HUES6 (cell line): ENCODE measurements at regions not wholly inside any gene's neighbourhood (a gene's known extent, or its start where the extent isn't known, plus 50 kb on each side); places are given as distances from the start of the nearest gene placed in this dataset.

Experiments used
- H3K27ac ChIP-seq: 2 replicates; pipeline ENCODE4 v1.7.0; 2013; ENCODE audit warnings: low read depth, mild to moderate bottlenecking, low read length, inconsistent platforms
- H3K27me3 ChIP-seq: 2 replicates; pipeline ENCODE4 v1.6.1; 2013; ENCODE audit warnings: low read length; ENCODE audit not compliant: control insufficient read depth, insufficient read depth
- H3K36me3 ChIP-seq: 2 replicates; pipeline ENCODE4 v1.6.1; 2013; ENCODE audit warnings: low read length; ENCODE audit not compliant: control insufficient read depth, insufficient read depth
- H3K4me1 ChIP-seq: 2 replicates; pipeline ENCODE4 v1.6.1; 2013; ENCODE audit warnings: low read length; ENCODE audit not compliant: control insufficient read depth, insufficient read depth
- H3K4me3 ChIP-seq: 2 replicates; pipeline ENCODE4 v1.5.1; 2013; ENCODE audit warnings: low read depth, low read length
- H3K9ac ChIP-seq: one replicate; pipeline ENCODE4 v1.6.1; 2013; ENCODE audit warnings: mild to moderate bottlenecking, low read length
- H3K9me3 ChIP-seq: 2 replicates; pipeline ENCODE4 v1.6.1; 2013; ENCODE audit warnings: low read depth, low read length; ENCODE audit not compliant: control insufficient read depth, insufficient read depth

GRCh38 chr3:62999791-63000190, 124.6 kb upstream of the CADPS start:
- Histone ChIP-seq H3K4me1 (peaks cover 10% of the 10 kb centered on the region), H3K36me3 (peaks cover 11% of the 10 kb centered on the region), H3K27ac (no peak overlapping the region), H3K9ac (no peak overlapping the region), H3K4me3 (no peak overlapping the region), H3K27me3 (no peaks in the 10 kb centered on the region), H3K9me3 (peaks cover 12% of the 10 kb centered on the region; the same call in 1 of the 2 replicates)

GRCh38 chr3:63004448-63004847, 129.2 kb upstream of the CADPS start:
- Histone ChIP-seq H3K4me1 (no peaks in the 10 kb centered on the region), H3K9ac (no peak overlapping the region), H3K36me3 (peaks cover 15% of the 10 kb centered on the region), H3K27ac (no peak overlapping the region), H3K9me3 (peaks cover 12% of the 10 kb centered on the region; the same call in 1 of the 2 replicates), H3K4me3 (no peak overlapping the region), H3K27me3 (no peaks in the 10 kb centered on the region)

DNA sequence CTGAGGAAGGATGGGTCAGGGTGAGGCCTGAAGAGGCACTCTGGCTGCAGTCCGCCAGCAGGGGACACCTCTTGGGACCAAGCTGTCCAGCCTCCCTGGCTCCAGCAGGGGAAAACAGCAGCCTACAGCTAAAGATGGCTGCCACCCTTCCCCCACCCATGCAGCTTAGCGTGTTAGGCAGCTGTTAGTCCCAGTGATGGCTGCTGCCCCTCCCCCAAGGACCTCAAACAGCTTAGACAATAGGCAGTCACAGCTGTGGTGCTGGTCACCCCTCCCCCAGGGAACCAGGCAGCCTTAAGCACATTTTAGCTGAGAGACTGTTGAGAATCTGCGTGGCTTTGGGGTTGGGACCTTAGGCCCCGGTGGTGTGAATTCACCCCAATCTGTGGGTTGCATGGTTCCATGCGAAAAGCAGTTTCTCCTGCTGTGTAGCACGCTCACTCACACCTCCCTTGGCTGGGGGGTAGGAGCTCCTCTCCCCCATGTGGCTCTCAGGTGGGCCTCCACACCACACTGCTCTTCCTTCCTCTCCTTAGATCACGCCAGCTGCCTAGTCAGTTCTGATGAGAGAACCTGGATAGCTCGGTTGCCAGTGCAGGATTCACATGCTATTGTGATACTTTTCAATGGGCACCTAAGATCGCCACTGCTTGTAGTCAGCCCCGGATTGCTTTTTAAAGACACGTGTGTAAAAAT, 140.5 kb upstream of the CADPS start:
- H3K27me3 ChIP-seq, result no peaks in the 10 kb centered on the region
- H3K4me1 ChIP-seq, result peaks cover 14% of the 10 kb centered on the region
- no peaks in the 10 kb centered on the region for H3K9me3 ChIP-seq
- H3K4me3 ChIP-seq, result peak overlapping the region; percentile 13; the same call in 1 of the 2 replicates
- H3K27ac ChIP-seq, result peak overlapping the region; percentile 77; the same call in 1 of the 2 replicates
- no peaks in the 10 kb centered on the region for H3K36me3 ChIP-seq
- peak overlapping the region; percentile 73 for H3K9ac ChIP-seq

- Histone ChIP-seq H3K27me3 (no peaks in the 10 kb centered on the region), H3K36me3 (no peaks in the 10 kb centered on the region; the same call in 1 of the 2 replicates), H3K4me1 (no peaks in the 10 kb centered on the region), H3K9me3 (peaks cover 9% of the 10 kb centered on the region), H3K27ac (no peak overlapping the region), H3K4me3 (no peak overlapping the region), H3K9ac (no peak overlapping the region)
These were observed 146.9 kb upstream of the CADPS start for GRCh38 chr3:63022114-63022513.

- Histone ChIP-seq H3K36me3 (no peaks in the 10 kb centered on the region; the same call in 1 of the 2 replicates), H3K4me1 (0 out of 2 replicates have a peak, but pooled peaks cover 3% of the 10 kb centered on the region), H3K27ac (no peak overlapping the region), H3K9ac (no peak overlapping the region), H3K9me3 (peaks cover 9% of the 10 kb centered on the region), H3K27me3 (no peaks in the 10 kb centered on the region), H3K4me3 (no peak overlapping the region)
These were observed 151.5 kb upstream of the CADPS start for GRCh38 chr3:63026722-63027121.

- Histone ChIP-seq H3K4me1 (0 out of 2 replicates have a peak, but pooled peaks cover 3% of the 10 kb centered on the region), H3K27me3 (no peaks in the 10 kb centered on the region), H3K27ac (no peak overlapping the region), H3K4me3 (no peak overlapping the region), H3K9me3 (peaks cover 9% of the 10 kb centered on the region), H3K36me3 (no peaks in the 10 kb centered on the region; the same call in 1 of the 2 replicates), H3K9ac (no peak overlapping the region)
These were observed 154.1 kb upstream of the CADPS start for GRCh38 chr3:63029326-63029725.

DNA sequence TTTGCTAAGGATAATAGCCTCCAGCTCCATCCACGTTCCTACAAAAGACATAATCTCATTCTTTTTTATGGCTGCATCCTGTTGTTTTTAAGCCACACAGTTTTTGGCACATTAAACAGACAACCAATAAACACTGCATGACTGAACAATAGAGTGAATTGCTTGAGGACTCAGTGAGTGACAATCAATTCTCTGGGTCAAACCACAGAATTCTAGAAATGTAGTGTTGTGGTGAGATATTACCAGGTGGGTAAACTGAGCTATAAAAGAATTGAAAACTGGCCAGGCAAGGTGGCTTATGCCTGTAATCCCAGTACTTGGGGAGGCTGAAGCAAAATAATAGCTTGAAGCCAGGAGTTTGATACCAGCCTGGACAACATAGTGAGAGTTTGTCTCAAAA, 154.7 kb upstream of the CADPS start:
- H3K4me3 ChIP-seq, result no peak overlapping the region
- H3K4me1 ChIP-seq, result 0 out of 2 replicates have a peak, but pooled peaks cover 3% of the 10 kb centered on the region
- no peak overlapping the region for H3K27ac ChIP-seq
- no peak overlapping the region for H3K9ac ChIP-seq
- H3K9me3 ChIP-seq, result peaks cover 9% of the 10 kb centered on the region
- no peaks in the 10 kb centered on the region for H3K27me3 ChIP-seq
- no peaks in the 10 kb centered on the region; the same call in 1 of the 2 replicates for H3K36me3 ChIP-seq

- Histone ChIP-seq H3K9ac (no peak overlapping the region), H3K27ac (no peak overlapping the region), H3K36me3 (no peaks in the 10 kb centered on the region; the same call in 1 of the 2 replicates), H3K4me3 (no peak overlapping the region), H3K27me3 (no peaks in the 10 kb centered on the region), H3K4me1 (0 out of 2 replicates have a peak, but pooled peaks cover 3% of the 10 kb centered on the region), H3K9me3 (peaks cover 9% of the 10 kb centered on the region)
These were observed 155.4 kb upstream of the CADPS start for GRCh38 chr3:63030666-63031065.

GRCh38 chr3:63032881-63033280, 157.7 kb upstream of the CADPS start:
- H3K4me1 ChIP-seq, result 0 out of 2 replicates have a peak, but pooled peaks cover 3% of the 10 kb centered on the region
- no peak overlapping the region for H3K4me3 ChIP-seq
- no peaks in the 10 kb centered on the region for H3K27me3 ChIP-seq
- H3K27ac ChIP-seq, result no peak overlapping the region
- H3K9me3 ChIP-seq, result no peaks in the 10 kb centered on the region
- H3K36me3 ChIP-seq, result no peaks in the 10 kb centered on the region
- no peak overlapping the region for H3K9ac ChIP-seq

DNA sequence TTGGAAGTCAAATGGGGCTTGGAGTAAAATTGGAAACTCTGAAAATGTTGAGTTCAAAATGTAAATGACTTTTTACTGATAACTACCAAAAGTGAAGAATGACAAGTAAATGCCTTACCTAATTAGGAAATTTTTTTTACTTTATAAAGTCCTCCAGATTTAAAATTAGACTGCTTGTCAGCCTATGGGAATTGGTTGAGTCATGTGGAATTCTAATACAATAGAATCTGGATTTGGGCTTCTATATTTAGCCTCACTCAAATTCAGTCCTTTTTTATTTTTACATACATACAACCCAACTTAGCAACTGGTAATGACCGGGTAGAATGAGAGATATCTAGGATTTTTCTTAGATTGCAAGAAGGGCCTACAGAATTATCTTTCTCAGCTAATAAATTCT, 158.9 kb upstream of the CADPS start:
- Histone ChIP-seq H3K9ac (no peak overlapping the region), H3K4me3 (no peak overlapping the region), H3K27ac (no peak overlapping the region)

GRCh38 chr3:63037116-63037515, 161.9 kb upstream of the CADPS start:
- Histone ChIP-seq H3K9me3 (no peaks in the 10 kb centered on the region), H3K4me1 (no peaks in the 10 kb centered on the region), H3K27ac (no peak overlapping the region), H3K36me3 (no peaks in the 10 kb centered on the region), H3K27me3 (no peaks in the 10 kb centered on the region), H3K4me3 (no peak overlapping the region), H3K9ac (no peak overlapping the region)

More for the DNA sequence above, 158.9 kb upstream of the CADPS start:
- Histone ChIP-seq H3K27me3 (no peaks in the 10 kb centered on the region), H3K4me1 (0 out of 2 replicates have a peak, but pooled peaks cover 3% of the 10 kb centered on the region), H3K9me3 (no peaks in the 10 kb centered on the region), H3K36me3 (no peaks in the 10 kb centered on the region)
